ENCODE measurements at regions not wholly inside any gene's neighbourhood (a gene's known extent, or its start where the extent isn't known, plus 50 kb on each side); places are given as distances from the start of the nearest gene placed in this dataset.

- no peak for TF ChIP-seq NANOG (IDR thresholded peaks at IDR 0.05; ENCODE audit: insufficient read depth, low read depth, low read length, poor library complexity, severe bottlenecking)
Observed at GRCh38 chr16:52630711-52631110, 83.8 kb upstream of the TOX3 start (continued).

GRCh38 chr16:52629296-52629695 is 82.4 kb upstream of the TOX3 start:
- H3K23me2 ChIP-seq (ENCODE audit: low read depth, low read length): no peaks in the 10 kb centered on the region
- no peak overlapping the region for H2BK5ac ChIP-seq (ENCODE audit: low read depth, low read length)
- H3K79me2 ChIP-seq (ENCODE audit: control insufficient read depth in 1 of 2, insufficient read depth in 2 of 2, low read length in 2 of 2): no peaks in the 10 kb centered on the region
- no peak overlapping the region for H4K8ac ChIP-seq (ENCODE audit: extremely low read depth, insufficient read depth, low read length)
- no peaks in the 10 kb centered on the region for H4K20me1 ChIP-seq (replicated peaks in 1 of 2; ENCODE audit: control insufficient read depth in 1 of 2, insufficient read depth in 2 of 2, low read length in 2 of 2)
- DNase-seq (ENCODE audit: low read depth in 1 of 2, low spot score in 2 of 2): no peak
- no peak overlapping the region for H3K18ac ChIP-seq (ENCODE audit: extremely low read depth, low read length)
- no peak overlapping the region for H3K14ac ChIP-seq (ENCODE audit: insufficient read length)
- H3K27me3 ChIP-seq (replicated peaks in 1 of 4; ENCODE audit: control insufficient read depth in 3 of 4, extremely low read depth in 1 of 4, insufficient read depth in 3 of 4, low read length in 3 of 4): no peaks in the 10 kb centered on the region
- 76% methylated on average over 4 of the region's 4 CpGs; no CpG with 5 or more reads in 1 of the 2 experiments for WGBS, 2 experiments (ENCODE audit: extremely low coverage in 1 of 2, insufficient coverage in 1 of 2, insufficient read length in 1 of 2, insufficient replicate concordance in 2 of 2, low coverage in 1 of 2, low lambda C conversion rate in 2 of 2, missing lambda C conversion rate in 1 of 2)
- ChIA-PET CTCF (ENCODE audit: partially characterized antibody) (no interaction called here), POLR2A (ENCODE audit: partially characterized antibody) (no interaction called here)
- no peaks in the 10 kb centered on the region for H3K4me1 ChIP-seq (replicated peaks in 1 of 4; ENCODE audit: control insufficient read depth in 3 of 4, insufficient read depth in 4 of 4, low read length in 3 of 4)
- no peaks in the 10 kb centered on the region for H3K79me1 ChIP-seq (ENCODE audit: low read depth, low read length)
- no peaks in the 10 kb centered on the region for H3K36me3 ChIP-seq (ENCODE audit: control insufficient read depth in 2 of 4, insufficient read depth in 4 of 4, low read length in 3 of 4)
- no peak overlapping the region for H3K9ac ChIP-seq (replicated peaks in 1 of 4; ENCODE audit: extremely low read depth in 1 of 4, low read depth in 3 of 4, low read length in 3 of 4)
- no peak overlapping the region for H4K91ac ChIP-seq (replicated peaks; ENCODE audit: insufficient read length, low read length)
- H2BK20ac ChIP-seq (ENCODE audit: low read length): no peak overlapping the region
- no peak overlapping the region for H3K23ac ChIP-seq (ENCODE audit: insufficient read length)
- no peak overlapping the region for H3K4me2 ChIP-seq (ENCODE audit: insufficient read depth in 1 of 2, low read depth in 2 of 2, low read length in 2 of 2)
- H3K9me3 ChIP-seq (ENCODE audit: insufficient read depth in 2 of 2, low read depth in 1 of 2, low read length in 1 of 2): no peaks in the 10 kb centered on the region
- H2AK5ac ChIP-seq (ENCODE audit: low read depth, low read length): no peak overlapping the region
- H3K4me3 ChIP-seq (ENCODE audit: extremely low read depth in 1 of 4, insufficient read depth in 2 of 4, low read depth in 3 of 4, low read length in 4 of 4): no peak overlapping the region
- H2BK120ac ChIP-seq (replicated peaks; ENCODE audit: low read depth, low read length): no peak overlapping the region
- FAIRE-seq: no peak
- H3K56ac ChIP-seq (replicated peaks; ENCODE audit: insufficient read length, low read depth, low read length): no peak overlapping the region
- H3K4ac ChIP-seq (replicated peaks; ENCODE audit: insufficient read length, low read depth, low read length): no peak overlapping the region
- H2BK12ac ChIP-seq (ENCODE audit: low read depth, low read length): no peak overlapping the region
- no peak overlapping the region for H3K27ac ChIP-seq (ENCODE audit: low read depth, low read length)
- H2BK15ac ChIP-seq (ENCODE audit: low read length): no peak overlapping the region
- H2AFZ ChIP-seq (ENCODE audit: low read length): no peak overlapping the region
- H4K5ac ChIP-seq (ENCODE audit: insufficient read length, low read depth, low read length): no peak overlapping the region
- no peak for TF ChIP-seq EGR1 (IDR thresholded peaks at IDR 0.05; ENCODE audit: borderline replicate concordance, low read depth, low read length)
- TF ChIP-seq SP2 (IDR thresholded peaks at IDR 0.05; ENCODE audit: low read length): no peak
- TF ChIP-seq USF2 (IDR thresholded peaks at IDR 0.05; ENCODE audit: low read length): no peak
- TF ChIP-seq BACH1 (IDR thresholded peaks at IDR 0.05; ENCODE audit: low read length): no peak
- TF ChIP-seq EZH2 (IDR thresholded peaks at IDR 0.05; ENCODE audit: low read depth, low read length, severe bottlenecking): no peak
- no peak for TF ChIP-seq CBX8 (IDR thresholded peaks at IDR 0.05; ENCODE audit: borderline replicate concordance, low read depth, low read length)
- no peak for TF ChIP-seq ATF2 (IDR thresholded peaks at IDR 0.05; ENCODE audit: low read length)
- TF ChIP-seq SIX5 (IDR thresholded peaks at IDR 0.05; ENCODE audit: low read depth, low read length): no peak
- TF ChIP-seq RXRA (IDR thresholded peaks at IDR 0.05; ENCODE audit: insufficient read depth, low read depth, low read length): no peak
